K562 (cell line): ENCODE measurements at regions not wholly inside any gene's neighbourhood (a gene's known extent, or its start where the extent isn't known, plus 50 kb on each side); places are given as distances from the start of the nearest gene placed in this dataset.

Source experiments
- ATAC-seq: fragments of 200-7000 bp; cut with Tn5 transposase; 3 replicates; pipeline ENCODE4 v1.9.1; 2020; ENCODE audit warnings: moderate library complexity
- BruUV-seq: library from RNA; stranded (reverse); fragments of 400-500 nt; replicated peaks from 2 replicates; lab custom pipeline; 2021; lab: Mats Ljungman, UMichigan
- CTCF ChIA-PET: fragments of 300-600 bp; formaldehyde crosslinking; extraction: SDS; loops from one replicate; lab custom pipeline; 2021; ENCODE audit warnings: low intra/inter-chr PET ratio; lab: Yijun Ruan, JAX
- POLR2A ChIA-PET: fragments of 300-600, 350-650 bp; sonication (Branson Sonifier 250); formaldehyde crosslinking; extraction: SDS; loops from one replicate; lab custom pipeline; 2021; ENCODE audit warnings: antibody characterized with exemption, inconsistent platforms; lab: Yijun Ruan, JAX
- DNase-seq, 4 experiments: peaks; one replicate each; pipeline versions ENCODE4 v3.0.0 to v3.0.0-alpha.2; 2011 to 2018; ENCODE audit warnings: low spot score in 3 of 4, mixed read lengths in 3 of 4; ENCODE audit errors: extremely low read depth in 1 of 4
- FAIRE-seq: peaks from 2 replicates; lab custom pipeline; 2011; peaks lifted over from hg19 to GRCh38; lab: Jason Lieb, UNC
- H2AFZ ChIP-seq: 2 replicates; pipeline ENCODE4 v1.6.0; 2011; ENCODE audit warnings: low read depth, low read length, control low read depth, inconsistent platforms
- H3K27ac ChIP-seq: fragments of 200-600 bp; 3 replicates; pipeline ENCODE4 v1.8.0; 2011; ENCODE audit warnings: low read depth, mild to moderate bottlenecking, control low read depth, inconsistent platforms, low read length, moderate library complexity, mixed read lengths; ENCODE audit errors: extremely low read depth
- H3K27me3 ChIP-seq, 2 experiments: fragments of 300-600 bp in 1 of 2; 2 replicates in 1 of 2; 3 replicates in 1 of 2; pipeline versions ENCODE4 v1.6.0 to v1.8.0; 2011; ENCODE audit warnings: inconsistent platforms in 2 of 2, low read length in 2 of 2, mild to moderate bottlenecking in 1 of 2, mixed read lengths in 1 of 2, moderate library complexity in 1 of 2; ENCODE audit not compliant: control insufficient read depth in 2 of 2, insufficient read depth in 2 of 2
- H3K36me3 ChIP-seq: fragments of 300-600 bp; 3 replicates; pipeline ENCODE4 v1.8.0; 2011; ENCODE audit warnings: mild to moderate bottlenecking, low read length, inconsistent platforms; ENCODE audit not compliant: control insufficient read depth, insufficient read depth
- H3K4me1 ChIP-seq, 2 experiments: fragments of 200-600 bp in 1 of 2; replicated peaks in 1 of 2; 2 replicates in 1 of 2; 3 replicates in 1 of 2; pipeline versions ENCODE4 v1.5.1 to v1.8.0; 2011; ENCODE audit warnings: inconsistent platforms in 2 of 2, low read length in 2 of 2, mild to moderate bottlenecking in 1 of 2, mixed read lengths in 1 of 2, moderate library complexity in 1 of 2; ENCODE audit not compliant: control insufficient read depth in 2 of 2, insufficient read depth in 2 of 2
- H3K4me2 ChIP-seq: 2 replicates; pipeline ENCODE4 v1.6.1; 2011; ENCODE audit warnings: low read length, control low read depth, inconsistent platforms, mixed read lengths; ENCODE audit not compliant: insufficient read depth
- H3K4me3 ChIP-seq: fragments of 200-600 bp; sonication (generic), shearing (Covaris generic); 2 replicates; pipeline ENCODE4 v1.5.1; 2016; ENCODE audit warnings: control low read depth, inconsistent platforms
- H3K79me2 ChIP-seq: fragments of 200-600 bp; 3 replicates; pipeline ENCODE4 v1.8.0; 2011; ENCODE audit warnings: low read length, inconsistent platforms; ENCODE audit not compliant: control insufficient read depth, insufficient read depth
- H3K9ac ChIP-seq, 2 experiments: 2 replicates each; pipeline versions ENCODE4 v1.6.0 to v1.6.1; 2011; ENCODE audit warnings: low read depth in 2 of 2, low read length in 2 of 2, control low read depth in 1 of 2, inconsistent platforms in 1 of 2, mild to moderate bottlenecking in 1 of 2, mixed read lengths in 1 of 2; ENCODE audit not compliant: insufficient read depth in 1 of 2
- H3K9me1 ChIP-seq: one replicate; pipeline ENCODE4 v1.6.0; 2011; ENCODE audit warnings: inconsistent platforms, mild to moderate bottlenecking, low read length, moderate library complexity; ENCODE audit not compliant: control insufficient read depth, insufficient read depth
- H3K9me3 ChIP-seq: replicated peaks from 2 replicates; pipeline ENCODE4 v1.5.1; 2011; ENCODE audit warnings: low read depth, low read length, inconsistent platforms; ENCODE audit not compliant: control insufficient read depth, insufficient read depth
- H4K20me1 ChIP-seq: replicated peaks from 2 replicates; pipeline ENCODE4 v1.6.1; 2011; ENCODE audit warnings: low read length, inconsistent platforms, mixed read lengths; ENCODE audit not compliant: control insufficient read depth, insufficient read depth
- CEBPB ChIP-seq: fragments of 450-650 bp; IDR thresholded peaks from 2 replicates; pipeline ENCODE4 v1.6.1; 2016; ENCODE audit warnings: missing genetic modification characterization, missing compliant biosample characterization
- CEBPG ChIP-seq, 3 experiments: fragments of 200-800 bp in 1 of 3; sonication (Bioruptor generic) in 1 of 3; sonication (generic) in 1 of 3; formaldehyde crosslinking in 1 of 3; IDR thresholded peaks in 2 of 3; conservative IDR thresholded peaks in 1 of 3; 2 replicates each; pipeline versions ENCODE4 v1.6.1 to v1.8.0; 2016 to 2022; ENCODE audit warnings: missing compliant biosample characterization in 2 of 3, missing genetic modification characterization in 2 of 3, mild to moderate bottlenecking in 1 of 3, missing genetic modification reagents in 1 of 3
- ILF3 ChIP-seq: fragments of 450-650 bp; IDR thresholded peaks from 2 replicates; pipeline ENCODE4 v1.6.1; 2018; ENCODE audit warnings: antibody characterized with exemption, mild to moderate bottlenecking, moderate library complexity, borderline replicate concordance
- POU5F1 ChIP-seq: fragments of 150-350 bp; IDR thresholded peaks from 2 replicates; pipeline ENCODE4 v1.6.1; 2014; ENCODE audit warnings: borderline replicate concordance, low read length, low read depth, mild to moderate bottlenecking; ENCODE audit not compliant: partially characterized antibody
- PURB ChIP-seq: sonication (generic); formaldehyde crosslinking; IDR thresholded peaks from 2 replicates; pipeline ENCODE4 v1.9.0; 2021; ENCODE audit warnings: low read depth, mild to moderate bottlenecking, missing genetic modification reagents
- RFX5 ChIP-seq: IDR thresholded peaks from 2 replicates; pipeline ENCODE4 v1.6.1; 2011; ENCODE audit warnings: low read depth, mild to moderate bottlenecking, improper control_type of control experiment, low read length
- TBL1XR1 ChIP-seq, 2 experiments: IDR thresholded peaks; 2 replicates each; pipeline ENCODE4 v1.6.1; 2012; ENCODE audit warnings: improper control_type of control experiment in 2 of 2, low read length in 2 of 2, mild to moderate bottlenecking in 1 of 2
- TRIM25 ChIP-seq: fragments of 450-650 bp; IDR thresholded peaks from 2 replicates; pipeline ENCODE4 v1.7.0; 2016; ENCODE audit warnings: borderline replicate concordance
- TRIM28 ChIP-seq: fragments of 450-650 bp; IDR thresholded peaks from 2 replicates; pipeline ENCODE4 v1.6.1; 2017
- ZNF354B ChIP-seq: fragments of 250-450 bp; sonication (Bioruptor Pico); IDR thresholded peaks from 2 replicates; pipeline ENCODE4 v1.4.0; 2020
- ZNF445 ChIP-seq: fragments of 250-450 bp; sonication (Bioruptor Pico); IDR thresholded peaks from 2 replicates; pipeline ENCODE4 v1.4.0; 2020; ENCODE audit warnings: low read depth, mild to moderate bottlenecking, moderate library complexity
- ZSCAN29 ChIP-seq: fragments of 450-650 bp; IDR thresholded peaks from 2 replicates; pipeline ENCODE4 v1.6.1; 2017
- WGBS: fragments of 100-300 bp; shearing (Covaris generic); methylation state at CpG from one replicate; pipeline ENCODE4 v1.1.6; 2016; ENCODE audit warnings: low coverage, mixed read lengths; ENCODE audit not compliant: insufficient coverage; ENCODE audit errors: missing lambda C conversion rate; 5-methylcytosine and 5-hydroxymethylcytosine counted together
- in situ Hi-C: fragments of 300-500 bp; cut with MboI; formaldehyde crosslinking; loops from 4 replicates; pipeline ENCODE4 v1.15.0; 2018; ENCODE audit warnings: inconsistent platforms, mixed read lengths
- intact Hi-C: fragments of 100-400 bp; cut with micrococcal nuclease; formaldehyde crosslinking; loops from 2 replicates; pipeline ENCODE4 v1.14.2; 2022

- H2AFZ ChIP-seq = no peak overlapping the region
- no peaks in the 10 kb centered on the region for H3K4me1 ChIP-seq
- ChIA-PET CTCF (no interaction called here), POLR2A (no interaction called here)
- DNase-seq = no peak
- intact Hi-C loops (no loop called here), in situ Hi-C loops (no loop called here)
- no peaks in the 10 kb centered on the region for H3K27me3 ChIP-seq
- TF ChIP-seq ILF3 (no peak), CEBPG (CRISPR knock-in tag; IDR thresholded peaks at IDR 0.05) (no peak), CEBPG (tag; conservative IDR thresholded peaks at IDR 0.05 in 1 of 2, IDR thresholded peaks at IDR 0.05 in 1 of 2) (peak in 1 of 2 experiments; percentile 63; a peak in 1 of 4 replicates), CEBPB (0 out of 2 replicates have a peak, but pooled peaks have one; percentile 30)
- H4K20me1 ChIP-seq = no peaks in the 10 kb centered on the region
- no TSS peak for BruUV-seq
- no peak overlapping the region for H3K4me3 ChIP-seq
- no peaks in the 10 kb centered on the region; the same call in 1 of the 2 replicates for H3K9me3 ChIP-seq
- no peaks in the 10 kb centered on the region for H3K9me1 ChIP-seq
- H3K4me2 ChIP-seq = no peak overlapping the region
- H3K36me3 ChIP-seq = no peaks in the 10 kb centered on the region
- FAIRE-seq = no peak
- H3K9ac ChIP-seq = no peak overlapping the region
- no peak overlapping the region for H3K27ac ChIP-seq
- H3K79me2 ChIP-seq = no peaks in the 10 kb centered on the region
- ATAC-seq = no peak
These were observed 137.6 kb upstream of the MAGI2 start for GRCh38 chr7:79590916-79591623.

- H3K27me3 ChIP-seq = no peaks in the 10 kb centered on the region
- intact Hi-C loops = no loop called here
- 0% methylated on average over 1 of the region's 1 CpG for WGBS
These were observed 136.9 kb upstream of the MAGI2 start for GRCh38 chr7:79590391-79590790.

More at GRCh38 chr7:79590391-79590790, 136.9 kb upstream of the MAGI2 start:
- Histone ChIP-seq H2AFZ (no peak overlapping the region), H3K36me3 (no peaks in the 10 kb centered on the region), H3K27ac (no peak overlapping the region), H4K20me1 (no peaks in the 10 kb centered on the region), H3K9ac (no peak overlapping the region), H3K9me1 (no peaks in the 10 kb centered on the region)
- no peak for FAIRE-seq
- ATAC-seq = no peak
- TF ChIP-seq TRIM28 (no peak), RFX5 (no peak), TBL1XR1 (IDR thresholded peaks at IDR 0.05; ENCODE audit: low read length in 2 of 2) (no peak), TRIM25 (no peak), POU5F1 (no peak), ZNF445 (no peak), ZSCAN29 (no peak), PURB (no peak), ZNF354B (no peak)
- TF ChIP-seq, all 486 proteins: peak for 0
- no peak for DNase-seq
- Histone ChIP-seq H3K4me2 (no peak overlapping the region), H3K4me1 (no peaks in the 10 kb centered on the region), H3K9me3 (no peaks in the 10 kb centered on the region; the same call in 1 of the 2 replicates), H3K4me3 (no peak overlapping the region), H3K79me2 (no peaks in the 10 kb centered on the region)
- in situ Hi-C loops = no loop called here
- ChIA-PET POLR2A (no interaction called here), CTCF (no interaction called here)
- BruUV-seq = no TSS peak
